Muscle layer of duodenum (tissue), 2 donors: ENCODE measurements at regions not wholly inside any gene's neighbourhood (a gene's known extent, or its start where the extent isn't known, plus 50 kb on each side); places are given as distances from the start of the nearest gene placed in this dataset.

Experiments
- H3K27ac ChIP-seq: one replicate; pipeline ENCODE4 v1.7.0; 2013; ENCODE audit warnings: mild to moderate bottlenecking, low read length
- H3K27me3 ChIP-seq: one replicate; pipeline ENCODE4 v1.7.0; 2013; ENCODE audit warnings: low read depth, mild to moderate bottlenecking, control low read depth, low read length
- H3K36me3 ChIP-seq, 2 donors: one replicate each; pipeline ENCODE4 v1.7.0; 2013; ENCODE audit warnings: low read length in 2 of 2, control low read depth in 1 of 2, mild to moderate bottlenecking in 1 of 2; ENCODE audit not compliant: insufficient read depth in 2 of 2, control insufficient read depth in 1 of 2
- H3K4me1 ChIP-seq, 2 donors: one replicate each; pipeline ENCODE4 v1.7.0; 2013; ENCODE audit warnings: low read length in 2 of 2, mild to moderate bottlenecking in 2 of 2, control low read depth in 1 of 2, moderate library complexity in 1 of 2; ENCODE audit not compliant: insufficient read depth in 2 of 2, control insufficient read depth in 1 of 2
- H3K4me3 ChIP-seq, 2 donors: one replicate each; pipeline ENCODE4 v1.7.0; 2013; ENCODE audit warnings: low read length in 2 of 2, low read depth in 1 of 2, mild to moderate bottlenecking in 1 of 2
- H3K9me3 ChIP-seq, 2 donors: one replicate each; pipeline ENCODE4 v1.7.0; 2013; ENCODE audit warnings: low read length in 2 of 2, control low read depth in 1 of 2, mild to moderate bottlenecking in 1 of 2; ENCODE audit not compliant: control insufficient read depth in 1 of 2
- donor health status: healthy.

DNA sequence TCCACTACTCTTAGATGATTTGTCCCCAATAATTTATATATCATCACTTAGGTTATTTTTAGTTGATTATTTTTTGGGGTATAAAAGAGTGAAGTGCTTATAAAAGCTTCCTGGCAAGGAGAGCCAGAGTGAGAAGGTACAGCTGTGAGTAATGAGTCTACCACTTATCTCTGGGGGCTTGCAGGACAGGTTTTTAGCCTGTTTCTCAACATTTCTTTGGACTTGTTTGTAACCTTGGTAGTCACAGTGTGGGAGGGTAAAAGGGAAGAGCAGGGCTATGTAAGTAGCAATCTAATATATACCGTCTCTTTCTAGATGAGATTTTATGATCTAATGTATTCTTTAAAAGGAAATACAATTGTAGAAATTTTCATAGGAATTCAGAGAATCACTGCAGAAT lies 321.3 kb upstream of the GOLIM4 start:
- no peaks in the 10 kb centered on the region for H3K36me3 ChIP-seq
- H3K4me1 ChIP-seq: no peaks in the 10 kb centered on the region
- no peaks in the 10 kb centered on the region for H3K9me3 ChIP-seq
- H3K27ac ChIP-seq: no peak overlapping the region
- H3K4me3 ChIP-seq: no peak overlapping the region
- H3K27me3 ChIP-seq: no peaks in the 10 kb centered on the region

DNA sequence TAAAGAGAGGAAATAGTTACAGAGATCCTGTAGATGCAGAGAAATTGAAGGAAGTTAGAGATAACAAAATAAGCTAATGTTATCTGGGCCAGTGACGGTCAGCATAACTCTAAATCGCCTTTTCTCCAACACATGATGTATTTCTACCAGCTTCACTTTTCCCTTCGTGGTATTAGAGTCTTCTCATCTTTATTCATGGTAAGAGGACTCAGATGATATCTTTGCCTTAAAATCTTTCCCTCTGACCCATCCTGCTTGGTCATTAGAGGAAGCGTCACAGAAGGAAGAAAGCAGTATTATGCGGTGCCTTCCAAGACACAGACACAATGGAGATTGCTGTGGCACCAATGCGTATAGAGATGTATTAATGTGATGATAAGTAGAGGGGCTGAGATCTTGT lies 320.7 kb upstream of the GOLIM4 start:
- no peaks in the 10 kb centered on the region for H3K27me3 ChIP-seq
- H3K4me3 ChIP-seq: no peak overlapping the region
- H3K4me1 ChIP-seq: no peaks in the 10 kb centered on the region
- no peak overlapping the region for H3K27ac ChIP-seq
- no peaks in the 10 kb centered on the region for H3K9me3 ChIP-seq
- no peaks in the 10 kb centered on the region for H3K36me3 ChIP-seq

DNA sequence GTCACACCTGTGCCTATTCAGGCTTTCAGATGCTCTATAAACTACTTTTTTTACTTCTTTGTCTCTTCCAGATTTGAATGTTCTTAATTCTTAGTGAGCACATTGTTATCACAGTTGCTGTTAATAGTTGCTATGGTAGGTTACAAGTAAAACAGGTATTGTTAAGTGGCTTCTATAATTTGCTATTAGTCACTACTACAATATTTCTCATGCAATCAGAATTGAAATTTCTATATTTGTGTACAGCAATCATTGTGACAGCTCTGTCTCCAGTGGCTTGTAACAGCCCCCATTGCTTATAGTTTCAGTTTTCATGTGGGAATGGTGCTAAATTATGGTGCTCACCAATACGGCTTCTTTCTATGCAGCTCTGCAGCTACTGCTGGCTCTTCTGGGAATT lies 318.4 kb upstream of the GOLIM4 start:
- no peaks in the 10 kb centered on the region for H3K4me1 ChIP-seq
- no peaks in the 10 kb centered on the region for H3K36me3 ChIP-seq
- H3K9me3 ChIP-seq: no peaks in the 10 kb centered on the region
- no peaks in the 10 kb centered on the region for H3K27me3 ChIP-seq
- no peak overlapping the region for H3K27ac ChIP-seq
- no peak overlapping the region for H3K4me3 ChIP-seq

DNA sequence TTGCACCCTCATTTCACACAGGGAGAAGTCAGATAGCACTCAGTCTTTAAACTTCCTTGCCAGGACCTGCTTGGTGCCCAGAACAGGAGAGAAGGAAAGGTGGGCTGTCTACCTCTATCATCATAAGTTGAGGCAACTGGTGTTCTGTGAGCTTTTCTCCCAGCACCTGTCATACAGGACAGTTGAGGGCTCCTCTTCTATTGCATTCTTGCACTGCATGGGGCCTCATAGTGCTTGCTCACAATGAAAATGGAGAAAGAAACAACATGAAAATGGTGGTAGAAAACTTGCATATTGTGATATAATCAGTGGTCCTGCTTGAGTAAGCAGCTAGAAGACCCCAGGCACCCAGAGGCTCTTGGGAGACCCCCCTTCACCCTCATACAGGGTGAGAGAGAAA lies 311.7 kb upstream of the GOLIM4 start:
- no peaks in the 10 kb centered on the region for H3K9me3 ChIP-seq
- H3K27me3 ChIP-seq: no peaks in the 10 kb centered on the region
- H3K4me3 ChIP-seq: no peak overlapping the region
- H3K27ac ChIP-seq: no peak overlapping the region
- H3K4me1 ChIP-seq: no peaks in the 10 kb centered on the region
- no peaks in the 10 kb centered on the region for H3K36me3 ChIP-seq

DNA sequence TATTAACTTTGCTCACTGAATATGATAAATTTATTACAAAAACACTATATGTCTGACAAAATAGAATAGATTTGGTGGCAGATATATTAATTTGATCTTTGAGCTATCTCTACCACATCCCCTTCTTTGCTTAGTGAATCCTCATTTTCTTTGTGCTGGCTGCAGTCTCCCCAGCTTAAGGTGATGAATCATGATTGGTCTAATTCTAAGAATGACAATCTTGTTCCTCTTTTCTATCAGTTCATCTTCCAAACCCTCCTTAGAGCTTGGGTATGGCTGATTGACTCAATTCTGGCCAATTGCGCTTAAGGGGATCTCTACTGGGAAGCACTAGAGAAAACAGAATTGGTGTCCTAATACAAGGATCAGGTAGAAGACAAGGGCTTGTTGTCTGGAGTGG lies 309.6 kb upstream of the GOLIM4 start:
- no peaks in the 10 kb centered on the region for H3K4me1 ChIP-seq
- H3K27me3 ChIP-seq: no peaks in the 10 kb centered on the region
- no peaks in the 10 kb centered on the region for H3K9me3 ChIP-seq
- H3K27ac ChIP-seq: no peak overlapping the region
- no peak overlapping the region for H3K4me3 ChIP-seq
- H3K36me3 ChIP-seq: no peaks in the 10 kb centered on the region

DNA sequence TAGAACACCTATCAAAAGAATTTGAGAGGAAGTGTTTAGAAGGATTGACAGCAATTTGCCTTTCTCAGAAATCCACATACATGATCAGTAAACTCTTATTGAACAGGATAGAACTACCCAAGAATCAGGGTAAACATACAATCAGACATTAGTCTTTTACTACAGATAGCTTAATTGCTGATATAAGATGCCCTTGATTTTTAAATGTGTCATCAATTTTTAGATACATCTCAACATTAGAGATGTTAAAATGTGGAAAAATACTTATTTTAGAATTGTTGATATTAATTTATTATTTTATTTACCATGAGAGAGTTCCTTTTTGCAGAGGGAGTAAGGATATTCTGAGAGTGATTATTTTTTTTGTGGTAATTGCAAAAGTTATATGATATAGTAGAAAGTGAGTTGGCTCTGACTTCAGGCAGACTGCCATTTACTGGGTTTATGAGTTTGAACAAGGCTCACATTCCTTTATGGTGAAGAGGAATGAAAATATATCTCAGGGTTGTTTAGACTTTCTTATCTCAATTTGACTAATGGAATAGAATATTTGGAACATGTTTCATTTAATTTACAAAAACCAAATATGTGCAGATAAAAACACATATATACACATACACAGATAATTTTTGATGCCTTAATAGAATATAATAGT lies 302.8 kb upstream of the GOLIM4 start:
- no peak overlapping the region for H3K4me3 ChIP-seq
- no peaks in the 10 kb centered on the region for H3K4me1 ChIP-seq
- H3K27me3 ChIP-seq: no peaks in the 10 kb centered on the region
- no peaks in the 10 kb centered on the region for H3K36me3 ChIP-seq
- H3K9me3 ChIP-seq: no peaks in the 10 kb centered on the region
- H3K27ac ChIP-seq: no peak overlapping the region

DNA sequence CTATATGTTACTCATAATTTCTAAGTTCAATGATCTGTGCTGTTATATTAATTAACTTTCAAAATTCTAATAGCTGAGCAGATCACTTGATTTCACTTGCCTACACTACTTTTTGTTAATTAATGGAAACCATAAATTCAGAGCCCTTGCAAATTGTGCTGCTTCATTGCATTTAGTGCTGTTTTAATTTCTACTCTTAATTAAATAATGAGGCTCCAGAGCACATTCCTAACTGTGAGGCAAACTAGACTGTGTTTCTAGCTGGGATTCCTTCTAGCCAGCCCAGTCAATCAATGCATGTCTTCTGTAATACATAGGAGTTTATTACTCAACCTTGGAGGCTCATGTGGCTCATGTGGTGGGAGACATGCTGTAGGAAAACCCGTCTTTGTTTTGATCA lies 301.1 kb upstream of the GOLIM4 start:
- no peaks in the 10 kb centered on the region for H3K9me3 ChIP-seq
- H3K27me3 ChIP-seq: no peaks in the 10 kb centered on the region
- no peaks in the 10 kb centered on the region for H3K4me1 ChIP-seq
- H3K27ac ChIP-seq: no peak overlapping the region
- no peaks in the 10 kb centered on the region for H3K36me3 ChIP-seq
- no peak overlapping the region for H3K4me3 ChIP-seq

DNA sequence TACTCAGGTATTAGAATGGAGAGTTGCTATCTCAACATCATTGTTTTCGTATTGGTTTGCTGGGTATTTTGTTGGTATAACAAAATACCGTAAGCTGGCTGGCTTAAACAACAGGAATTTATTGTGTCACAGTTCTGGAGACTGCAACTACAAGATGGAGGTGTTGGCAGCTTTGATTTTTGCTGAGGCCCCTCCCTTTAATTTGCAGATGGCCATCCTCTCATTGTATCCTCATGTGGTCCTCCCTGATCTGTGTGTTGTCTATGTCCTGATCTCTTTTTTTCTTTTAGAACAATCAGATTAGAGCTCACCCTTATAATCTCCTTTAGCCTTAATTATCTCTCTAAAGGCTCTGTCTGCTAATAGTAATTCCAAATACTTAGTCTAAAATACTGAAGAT lies 299.8 kb upstream of the GOLIM4 start:
- Histone ChIP-seq H3K27me3 (no peaks in the 10 kb centered on the region), H3K27ac (no peak overlapping the region), H3K4me1 (no peaks in the 10 kb centered on the region), H3K36me3 (no peaks in the 10 kb centered on the region), H3K9me3 (no peaks in the 10 kb centered on the region), H3K4me3 (no peak overlapping the region)

DNA sequence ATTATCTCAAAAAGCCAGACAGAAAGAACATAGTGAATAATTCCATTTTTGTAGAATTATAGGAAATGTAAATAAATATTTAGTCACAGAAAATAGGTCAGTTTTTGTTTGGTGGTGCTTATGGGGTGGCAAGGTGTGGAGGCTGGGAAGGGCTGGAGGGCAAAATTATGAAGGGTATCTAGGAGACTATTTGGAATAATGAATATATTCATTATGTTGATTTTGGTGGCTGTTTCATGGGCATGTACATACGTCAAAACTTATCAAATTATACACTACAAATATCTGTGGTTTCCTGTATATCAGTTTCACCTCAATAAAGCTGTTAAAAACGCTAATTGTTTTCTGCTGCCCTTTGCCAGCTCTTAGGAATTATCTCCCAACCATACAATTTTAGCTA lies 298.7 kb upstream of the GOLIM4 start:
- H3K27ac ChIP-seq: no peak overlapping the region
- H3K4me3 ChIP-seq: no peak overlapping the region
- H3K9me3 ChIP-seq: no peaks in the 10 kb centered on the region
- no peaks in the 10 kb centered on the region for H3K27me3 ChIP-seq
- H3K36me3 ChIP-seq: no peaks in the 10 kb centered on the region
- no peaks in the 10 kb centered on the region for H3K4me1 ChIP-seq

DNA sequence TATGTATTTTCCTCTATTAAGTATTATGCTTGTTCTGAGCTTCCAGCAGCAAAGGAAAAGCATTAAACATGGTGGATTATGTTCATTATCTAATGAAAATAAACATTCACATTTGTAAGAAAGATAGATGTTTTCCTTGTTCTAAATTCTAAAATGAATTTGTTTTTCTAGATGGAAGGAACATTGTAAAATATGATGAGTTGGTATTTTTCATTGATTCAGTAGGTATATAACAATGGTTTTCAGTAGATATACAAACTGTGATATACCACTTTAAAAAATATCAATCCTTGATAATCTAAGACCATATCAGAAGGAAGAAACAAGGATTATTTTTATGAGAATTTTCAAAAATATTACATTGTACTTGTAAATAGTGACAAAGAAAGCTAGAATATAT lies 290.6 kb upstream of the GOLIM4 start:
- H3K27me3 ChIP-seq: no peaks in the 10 kb centered on the region
- H3K36me3 ChIP-seq: no peaks in the 10 kb centered on the region
- no peak overlapping the region for H3K4me3 ChIP-seq
- H3K9me3 ChIP-seq: peaks cover 0 to 3% of the 10 kb centered on the region in 2 donors
- no peak overlapping the region for H3K27ac ChIP-seq
- H3K4me1 ChIP-seq: no peaks in the 10 kb centered on the region

DNA sequence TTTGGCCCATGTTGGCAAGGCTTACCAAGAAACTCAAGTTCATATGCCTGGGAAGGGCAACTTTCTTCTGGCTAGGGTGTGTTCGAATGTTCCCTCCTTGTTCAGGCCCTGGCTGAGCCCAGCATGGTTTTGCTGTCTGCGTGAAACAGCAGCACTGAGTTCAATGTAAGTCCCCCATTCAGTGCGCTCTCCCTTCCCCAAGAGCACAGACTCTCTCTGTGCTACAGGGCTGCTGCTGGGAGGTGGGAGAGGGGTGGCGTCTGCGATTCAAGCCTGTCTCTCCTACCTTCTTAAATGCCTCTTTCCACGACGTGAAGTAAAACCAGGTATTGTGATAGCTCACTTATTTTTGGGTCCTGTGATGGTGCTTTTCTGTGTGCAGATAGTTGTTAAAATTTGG lies 289.3 kb upstream of the GOLIM4 start:
- no peak overlapping the region for H3K27ac ChIP-seq
- H3K4me3 ChIP-seq: no peak overlapping the region
- H3K4me1 ChIP-seq: no peaks in the 10 kb centered on the region

DNA sequence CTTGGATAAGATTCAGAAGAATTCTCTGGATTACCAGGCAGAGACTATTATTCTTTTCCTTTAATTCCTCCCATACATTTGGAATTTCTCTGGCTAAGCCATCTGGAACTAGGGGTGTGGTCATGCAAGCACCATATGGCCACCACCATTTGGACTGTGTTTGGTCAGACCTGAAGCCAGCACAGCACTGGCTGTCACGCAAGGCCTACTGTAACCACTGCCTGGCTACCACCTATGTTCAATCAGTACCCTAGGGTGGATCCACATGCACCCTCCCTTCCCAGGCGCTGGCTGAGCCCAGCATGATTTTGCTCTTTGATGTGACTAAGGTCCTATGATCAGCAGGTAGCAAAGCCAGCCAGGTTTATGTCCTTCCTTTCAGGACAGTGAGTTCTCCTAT lies 287.8 kb upstream of the GOLIM4 start:
- no peaks in the 10 kb centered on the region for H3K36me3 ChIP-seq
- no peak overlapping the region for H3K4me3 ChIP-seq
- no peaks in the 10 kb centered on the region for H3K27me3 ChIP-seq
- H3K4me1 ChIP-seq: no peaks in the 10 kb centered on the region
- peaks cover 0 to 3% of the 10 kb centered on the region in 2 donors for H3K9me3 ChIP-seq
- no peak overlapping the region for H3K27ac ChIP-seq

More for the DNA sequence above, 289.3 kb upstream of the GOLIM4 start:
- Histone ChIP-seq H3K9me3 (peaks cover 0 to 3% of the 10 kb centered on the region in 2 donors), H3K27me3 (no peaks in the 10 kb centered on the region), H3K36me3 (no peaks in the 10 kb centered on the region)
